PC-9 (cell line): ENCODE measurements at regions not wholly inside any gene's neighbourhood (a gene's known extent, or its start where the extent isn't known, plus 50 kb on each side); places are given as distances from the start of the nearest gene placed in this dataset.

ENCODE experiments used
- EZH2 ChIP-seq: fragments of 200-600 bp; sonication (generic); IDR thresholded peaks from 2 replicates; pipeline ENCODE4 v1.8.0; 2017; ENCODE audit warnings: antibody characterized with exemption, low read depth
- TF ChIP-seq, protein P1 (sequence below): fragments of 200-600 bp; sonication (generic); conservative IDR thresholded peaks from 2 replicates; pipeline ENCODE4 v1.6.1; 2017; ENCODE audit warnings: mixed run types, antibody characterized with exemption, mild to moderate bottlenecking, moderate library complexity

DNA sequence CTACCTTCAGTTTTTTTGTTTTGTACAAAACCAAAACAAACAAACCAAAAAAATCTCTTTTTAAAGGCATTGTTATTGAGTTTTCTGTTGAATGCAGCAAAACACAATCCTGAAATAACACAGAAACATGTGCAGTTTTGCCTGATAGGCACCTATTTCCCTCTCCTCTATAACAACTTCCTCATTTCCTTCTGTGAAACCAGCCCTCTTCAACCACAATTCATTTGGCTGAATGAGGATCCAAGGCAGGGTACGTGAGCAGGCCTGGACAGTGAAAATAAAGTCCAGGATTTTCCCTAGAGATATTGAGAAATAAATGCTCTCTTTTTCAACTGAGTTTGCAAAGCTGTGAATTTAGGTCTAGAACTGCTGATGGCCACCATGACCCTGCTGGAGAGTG is 134.8 kb upstream of the LARP1 start:
- TF ChIP-seq, protein P1, sequence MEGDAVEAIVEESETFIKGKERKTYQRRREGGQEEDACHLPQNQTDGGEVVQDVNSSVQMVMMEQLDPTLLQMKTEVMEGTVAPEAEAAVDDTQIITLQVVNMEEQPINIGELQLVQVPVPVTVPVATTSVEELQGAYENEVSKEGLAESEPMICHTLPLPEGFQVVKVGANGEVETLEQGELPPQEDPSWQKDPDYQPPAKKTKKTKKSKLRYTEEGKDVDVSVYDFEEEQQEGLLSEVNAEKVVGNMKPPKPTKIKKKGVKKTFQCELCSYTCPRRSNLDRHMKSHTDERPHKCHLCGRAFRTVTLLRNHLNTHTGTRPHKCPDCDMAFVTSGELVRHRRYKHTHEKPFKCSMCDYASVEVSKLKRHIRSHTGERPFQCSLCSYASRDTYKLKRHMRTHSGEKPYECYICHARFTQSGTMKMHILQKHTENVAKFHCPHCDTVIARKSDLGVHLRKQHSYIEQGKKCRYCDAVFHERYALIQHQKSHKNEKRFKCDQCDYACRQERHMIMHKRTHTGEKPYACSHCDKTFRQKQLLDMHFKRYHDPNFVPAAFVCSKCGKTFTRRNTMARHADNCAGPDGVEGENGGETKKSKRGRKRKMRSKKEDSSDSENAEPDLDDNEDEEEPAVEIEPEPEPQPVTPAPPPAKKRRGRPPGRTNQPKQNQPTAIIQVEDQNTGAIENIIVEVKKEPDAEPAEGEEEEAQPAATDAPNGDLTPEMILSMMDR = no peak
- no peak for TF ChIP-seq EZH2
